HG02870 (cell line): ENCODE measurements at regions not wholly inside any gene's neighbourhood (a gene's known extent, or its start where the extent isn't known, plus 50 kb on each side); places are given as distances from the start of the nearest gene placed in this dataset.

Experiments used
- ATAC-seq: cut with Tn5 transposase; IDR thresholded peaks from one replicate; pipeline ENCODE4 v1.9.1; 2021; ENCODE audit warnings: mild to moderate bottlenecking, moderate library complexity; ENCODE audit not compliant: unreplicated experiment

- no peak for ATAC-seq
These were observed 75.6 kb upstream of the HELT start for GRCh38 chr4:184942444-184943425.

GRCh38 chr4:184949020-184949419, 69.3 kb upstream of the HELT start:
- ATAC-seq = no peak

GRCh38 chr4:184950117-184950830, 68.0 kb upstream of the HELT start:
- no peak for ATAC-seq

GRCh38 chr4:184950926-184951325, 67.4 kb upstream of the HELT start:
- no peak for ATAC-seq

GRCh38 chr4:184951668-184952160, 66.6 kb upstream of the HELT start:
- no peak for ATAC-seq

GRCh38 chr4:184952522-184952921, 65.8 kb upstream of the HELT start:
- no peak for ATAC-seq

- no peak for ATAC-seq
These were observed 64.8 kb upstream of the HELT start for GRCh38 chr4:184953421-184953945.

- ATAC-seq = no peak
These were observed 64.3 kb upstream of the HELT start for GRCh38 chr4:184953971-184954370.

GRCh38 chr4:184954482-184954881, 63.8 kb upstream of the HELT start:
- no peak for ATAC-seq

- no peak for ATAC-seq
These were observed 63.2 kb upstream of the HELT start for GRCh38 chr4:184955116-184955515.

GRCh38 chr4:184955636-184956035, 62.7 kb upstream of the HELT start:
- ATAC-seq = no peak

- ATAC-seq = no peak
These were observed 60.7 kb upstream of the HELT start for GRCh38 chr4:184957446-184958115.

- no peak for ATAC-seq
These were observed 60.0 kb upstream of the HELT start for GRCh38 chr4:184958127-184958922.

GRCh38 chr4:184958923-184959210, 59.4 kb upstream of the HELT start:
- no peak for ATAC-seq

- ATAC-seq = no peak
These were observed 59.0 kb upstream of the HELT start for GRCh38 chr4:184959309-184959708.

- ATAC-seq = no peak
These were observed 58.5 kb upstream of the HELT start for GRCh38 chr4:184959786-184960185.

- no peak for ATAC-seq
These were observed 57.8 kb upstream of the HELT start for GRCh38 chr4:184960505-184960971.

GRCh38 chr4:184961660-184962059, 56.6 kb upstream of the HELT start:
- no peak for ATAC-seq

- ATAC-seq = no peak
These were observed 56.1 kb upstream of the HELT start for GRCh38 chr4:184962125-184962638.
